Neuronal stem cell (in vitro differentiated cells): ENCODE measurements at regions not wholly inside any gene's neighbourhood (a gene's known extent, or its start where the extent isn't known, plus 50 kb on each side); places are given as distances from the start of the nearest gene placed in this dataset.

Experiments used
- DNase-seq: peaks from one replicate; pipeline ENCODE4 v3.0.0-alpha.2; 2013; ENCODE audit warnings: low spot score
- H2AFZ ChIP-seq: one replicate; pipeline ENCODE4 v1.6.1; 2013; ENCODE audit warnings: mild to moderate bottlenecking, low read length, inconsistent platforms
- H2AK5ac ChIP-seq: 2 replicates; pipeline ENCODE4 v1.6.1; 2013; ENCODE audit warnings: low read depth, mild to moderate bottlenecking, inconsistent platforms, low read length, moderate library complexity, mixed read lengths
- H2BK120ac ChIP-seq: 2 replicates; pipeline ENCODE4 v1.6.1; 2013; ENCODE audit warnings: low read depth, mild to moderate bottlenecking, inconsistent platforms, low read length, moderate library complexity, mixed read lengths
- H2BK12ac ChIP-seq: one replicate; pipeline ENCODE4 v1.6.1; 2013; ENCODE audit warnings: low read length, inconsistent platforms
- H2BK15ac ChIP-seq: 2 replicates; pipeline ENCODE4 v1.6.1; 2013; ENCODE audit warnings: mild to moderate bottlenecking, low read length, inconsistent platforms, mixed read lengths
- H2BK5ac ChIP-seq: one replicate; pipeline ENCODE4 v1.6.1; 2013; ENCODE audit warnings: inconsistent platforms, mild to moderate bottlenecking, low read length, moderate library complexity
- H3K14ac ChIP-seq: one replicate; pipeline ENCODE4 v1.6.1; 2013; ENCODE audit warnings: low read length, inconsistent platforms
- H3K18ac ChIP-seq: 2 replicates; pipeline ENCODE4 v1.6.1; 2013; ENCODE audit warnings: low read length, inconsistent platforms
- H3K23ac ChIP-seq: 2 replicates; pipeline ENCODE4 v1.6.1; 2013; ENCODE audit warnings: low read depth, mild to moderate bottlenecking, mixed read lengths, low read length, inconsistent platforms; ENCODE audit not compliant: poor library complexity
- H3K27ac ChIP-seq: replicated peaks from 3 replicates; pipeline ENCODE4 v1.5.1; 2013; ENCODE audit warnings: low read length, inconsistent platforms
- H3K27me3 ChIP-seq, 3 experiments: 2 replicates each; pipeline ENCODE4 v1.6.1; 2013; ENCODE audit warnings: low read length in 3 of 3, mild to moderate bottlenecking in 2 of 3, inconsistent platforms in 1 of 3, low read depth in 1 of 3, mixed read lengths in 1 of 3, moderate library complexity in 1 of 3; ENCODE audit not compliant: control insufficient read depth in 3 of 3, insufficient read depth in 3 of 3
- H3K36me3 ChIP-seq, 2 donors: replicated peaks in 1 of 2; 2 replicates each; pipeline ENCODE4 v1.6.1; 2013; ENCODE audit warnings: low read length in 2 of 2; ENCODE audit not compliant: control insufficient read depth in 2 of 2, insufficient read depth in 2 of 2
- H3K4ac ChIP-seq: 2 replicates; pipeline ENCODE4 v1.6.1; 2013; ENCODE audit warnings: inconsistent platforms, mild to moderate bottlenecking, low read length, moderate library complexity
- H3K4me1 ChIP-seq, 2 donors: 1 replicate in 1 of 2; 2 replicates in 1 of 2; pipeline ENCODE4 v1.6.1; 2013; ENCODE audit warnings: low read length in 2 of 2, low read depth in 1 of 2; ENCODE audit not compliant: control insufficient read depth in 2 of 2, insufficient read depth in 1 of 2
- H3K4me2 ChIP-seq: one replicate; pipeline ENCODE4 v1.6.1; 2013; ENCODE audit warnings: mild to moderate bottlenecking, low read length, inconsistent platforms; ENCODE audit not compliant: insufficient read depth, poor library complexity, severe bottlenecking
- H3K4me3 ChIP-seq, 2 donors: 2 replicates each; pipeline ENCODE4 v1.5.1; 2013; ENCODE audit warnings: low read length in 2 of 2, mild to moderate bottlenecking in 2 of 2, inconsistent platforms in 1 of 2, moderate library complexity in 1 of 2
- H3K79me1 ChIP-seq: one replicate; pipeline ENCODE4 v1.6.1; 2013; ENCODE audit warnings: low read depth, mild to moderate bottlenecking, inconsistent platforms, low read length, moderate library complexity
- H3K9ac ChIP-seq: one replicate; pipeline ENCODE4 v1.6.1; 2013; ENCODE audit warnings: mild to moderate bottlenecking, low read depth, low read length, inconsistent platforms; ENCODE audit not compliant: poor library complexity
- H3K9me3 ChIP-seq, 2 donors: replicated peaks in 1 of 2; 2 replicates each; pipeline versions ENCODE3 to v1.6.1; 2013; ENCODE audit warnings: low read length in 2 of 2, mild to moderate bottlenecking in 2 of 2, inconsistent platforms in 1 of 2, low read depth in 1 of 2, mixed read lengths in 1 of 2, moderate library complexity in 1 of 2; ENCODE audit not compliant: control insufficient read depth in 2 of 2, insufficient read depth in 1 of 2
- H4K8ac ChIP-seq: one replicate; pipeline ENCODE4 v1.6.1; 2013; ENCODE audit warnings: low read depth, mild to moderate bottlenecking, inconsistent platforms, low read length, moderate library complexity
- H4K91ac ChIP-seq: one replicate; pipeline ENCODE4 v1.6.1; 2013; ENCODE audit warnings: low read length, low read depth, mild to moderate bottlenecking, inconsistent platforms; ENCODE audit not compliant: poor library complexity
- WGBS, 2 donors: extraction: QIAGEN DNeasy Blood & Tissue Kit; methylation state at CpG; one replicate each; pipeline ENCODE4 v1.1.7; 2013; ENCODE audit warnings: missing lambda C conversion rate in 2 of 2, mixed read lengths in 1 of 2; ENCODE audit not compliant: insufficient read length in 2 of 2, insufficient replicate concordance in 1 of 2; ENCODE audit errors: extremely low coverage in 2 of 2; 5-methylcytosine and 5-hydroxymethylcytosine counted together

DNA sequence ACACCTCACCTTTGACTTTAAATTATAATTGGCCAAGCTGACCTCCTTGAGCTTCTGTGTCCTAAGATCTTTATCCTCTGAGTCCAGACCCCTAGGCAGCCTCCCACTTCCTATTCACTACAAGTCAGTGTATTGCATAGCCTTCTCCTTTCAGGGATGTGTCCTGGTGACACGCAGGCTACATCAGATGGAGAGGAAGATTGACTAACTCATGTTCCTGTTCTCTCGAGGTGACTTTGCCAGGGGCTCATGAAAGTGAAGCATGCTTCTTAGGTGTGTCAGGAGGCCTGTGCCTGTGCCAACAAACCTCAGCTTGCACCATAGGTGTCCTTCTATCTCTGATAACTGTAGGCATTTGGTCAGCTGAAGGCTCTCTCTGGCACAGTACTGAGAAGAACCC lies 195.7 kb upstream of the HS3ST1 start:
- no peak overlapping the region for H2BK12ac ChIP-seq
- no CpG with 5 or more reads among the region's 2 CpGs for WGBS, 2 donors

DNA sequence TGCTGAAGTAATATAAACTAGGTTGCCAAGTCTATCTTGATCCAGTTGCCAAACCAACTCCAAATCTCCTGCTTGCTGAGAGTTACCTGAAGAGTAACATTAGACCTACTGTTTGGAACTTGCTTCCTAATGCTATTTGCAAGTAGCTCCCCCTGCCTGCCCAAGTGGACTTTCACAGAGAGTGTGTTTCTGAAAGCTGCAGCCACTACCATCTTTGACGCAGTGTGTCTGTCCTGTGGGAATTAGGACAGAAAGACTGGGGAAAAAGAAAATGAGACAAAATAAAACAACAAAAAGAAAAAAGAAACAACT lies 195.0 kb upstream of the HS3ST1 start:
- Histone ChIP-seq H4K8ac (no peak overlapping the region), H2AK5ac (no peak overlapping the region), H2BK15ac (no peak overlapping the region), H3K14ac (no peak overlapping the region), H3K23ac (no peak overlapping the region), H3K4me1 (peaks cover 0 to 4% of the 10 kb centered on the region in 2 donors), H3K27me3 (no peaks in the 10 kb centered on the region), H3K79me1 (no peaks in the 10 kb centered on the region), H3K4me2 (no peak overlapping the region), H3K4ac (no peak overlapping the region), H2BK12ac (no peak overlapping the region), H3K9ac (no peak overlapping the region), H3K4me3 (no peak overlapping the region), H3K18ac (no peak overlapping the region), H2BK120ac (no peak overlapping the region), H3K36me3 (no peaks in the 10 kb centered on the region), H2AFZ (no peak overlapping the region), H4K91ac (no peak overlapping the region), H3K27ac (no peak overlapping the region), H2BK5ac (no peak overlapping the region), H3K9me3 (no peaks in the 10 kb centered on the region)
- no CpG with 5 or more reads among the region's 1 CpG for WGBS, 2 donors
- no peak for DNase-seq

More for the DNA sequence above, 195.7 kb upstream of the HS3ST1 start:
- no peak overlapping the region for H2AFZ ChIP-seq
- H4K8ac ChIP-seq: no peak overlapping the region
- no peak overlapping the region for H3K4ac ChIP-seq
- no peak overlapping the region for H2AK5ac ChIP-seq
- H2BK15ac ChIP-seq: no peak overlapping the region
- H3K27me3 ChIP-seq: no peaks in the 10 kb centered on the region
- no peaks in the 10 kb centered on the region for H3K9me3 ChIP-seq
- no peak overlapping the region for H3K27ac ChIP-seq
- H3K14ac ChIP-seq: no peak overlapping the region
- H3K23ac ChIP-seq: no peak overlapping the region
- H3K18ac ChIP-seq: no peak overlapping the region
- H2BK5ac ChIP-seq: no peak overlapping the region
- no peak overlapping the region for H3K4me2 ChIP-seq
- no peak overlapping the region for H4K91ac ChIP-seq
- H3K79me1 ChIP-seq: no peaks in the 10 kb centered on the region
- H3K4me3 ChIP-seq: no peak overlapping the region
- no peaks in the 10 kb centered on the region for H3K36me3 ChIP-seq
- no peak overlapping the region for H2BK120ac ChIP-seq
- DNase-seq: no peak
- no peak overlapping the region for H3K9ac ChIP-seq
- peaks cover 0 to 4% of the 10 kb centered on the region in 2 donors for H3K4me1 ChIP-seq

DNA sequence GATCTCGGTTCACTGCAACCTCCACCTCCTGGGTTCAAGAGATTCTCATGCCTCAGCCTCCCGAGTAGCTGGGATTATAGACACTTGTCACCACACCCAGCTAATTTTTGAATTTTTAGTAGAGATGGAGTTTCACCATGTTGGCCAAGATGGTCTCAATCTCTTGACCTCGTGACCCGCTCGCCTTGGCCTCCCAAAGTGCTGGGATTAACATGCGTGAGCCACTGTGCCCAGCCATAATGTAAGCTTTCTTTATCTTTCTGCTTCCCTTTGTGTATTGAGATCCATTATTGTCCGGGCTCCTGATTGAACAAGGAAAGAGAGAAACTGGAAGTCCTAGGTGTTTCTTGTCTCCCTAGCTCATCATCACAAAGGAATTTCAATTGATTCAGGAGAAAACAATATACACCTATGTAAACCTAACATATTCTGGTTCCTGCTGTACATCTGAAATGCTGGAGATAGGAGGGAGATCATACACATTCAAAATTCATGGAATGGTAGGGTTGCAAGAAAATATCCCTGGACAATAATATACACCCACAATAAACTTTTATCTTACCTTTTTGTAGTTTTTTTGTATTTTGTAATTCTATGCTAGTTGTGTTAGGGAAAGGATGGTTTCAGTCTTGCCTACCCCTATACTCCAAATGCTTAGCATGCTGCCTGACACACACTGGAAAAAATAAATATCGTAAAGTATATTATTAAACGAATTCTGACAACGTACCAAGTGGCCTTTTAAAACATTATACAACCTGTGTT lies 194.4 kb upstream of the HS3ST1 start:
- H2AFZ ChIP-seq: no peak overlapping the region
- H3K27ac ChIP-seq: no peak overlapping the region
- no peak overlapping the region for H2BK120ac ChIP-seq
- H3K27me3 ChIP-seq: no peaks in the 10 kb centered on the region
- H3K79me1 ChIP-seq: no peaks in the 10 kb centered on the region
- no peak overlapping the region for H3K18ac ChIP-seq
- no peak overlapping the region for H2BK15ac ChIP-seq
- H3K36me3 ChIP-seq: no peaks in the 10 kb centered on the region
- no peak overlapping the region for H2BK5ac ChIP-seq
- no peak overlapping the region for H3K4ac ChIP-seq
- peaks cover 0 to 4% of the 10 kb centered on the region in 2 donors for H3K4me1 ChIP-seq
- no peak overlapping the region for H3K4me2 ChIP-seq
- H3K9me3 ChIP-seq: no peaks in the 10 kb centered on the region
- DNase-seq: no peak
- H2AK5ac ChIP-seq: no peak overlapping the region
- H2BK12ac ChIP-seq: no peak overlapping the region
- no peak overlapping the region for H3K9ac ChIP-seq
- H3K23ac ChIP-seq: no peak overlapping the region
- H3K14ac ChIP-seq: no peak overlapping the region
- no peak overlapping the region for H4K8ac ChIP-seq
- no peak overlapping the region for H3K4me3 ChIP-seq
- no CpG with 5 or more reads among the region's 10 CpGs for WGBS, 2 donors
- H4K91ac ChIP-seq: no peak overlapping the region

DNA sequence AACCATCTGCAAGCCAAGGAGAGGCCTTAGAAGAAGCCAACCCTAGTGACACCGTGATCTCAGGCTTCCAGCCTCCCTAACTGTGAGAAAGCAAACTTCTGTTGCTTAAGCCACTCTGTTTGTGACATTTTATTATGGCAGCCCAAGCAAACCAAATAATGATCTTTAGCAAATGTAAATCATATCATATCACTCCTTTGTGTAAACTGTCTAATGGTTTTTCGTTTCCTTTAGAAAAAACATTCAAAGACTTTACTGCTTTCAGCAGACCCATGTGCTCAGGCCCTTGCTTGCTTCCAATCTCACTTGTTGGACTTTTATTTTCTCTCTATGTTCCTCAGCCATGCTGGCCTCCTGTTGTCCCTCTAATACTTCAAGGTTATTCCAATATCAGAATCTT lies 192.2 kb upstream of the HS3ST1 start:
- Histone ChIP-seq H3K4me1 (peaks cover 0 to 4% of the 10 kb centered on the region in 2 donors), H3K4ac (no peak overlapping the region), H3K23ac (no peak overlapping the region), H3K18ac (no peak overlapping the region), H3K9me3 (no peaks in the 10 kb centered on the region), H3K9ac (no peak overlapping the region), H3K4me3 (no peak overlapping the region), H2BK12ac (no peak overlapping the region), H3K4me2 (no peak overlapping the region), H2AFZ (no peak overlapping the region), H4K8ac (no peak overlapping the region), H4K91ac (no peak overlapping the region), H2BK120ac (no peak overlapping the region), H3K27me3 (no peaks in the 10 kb centered on the region), H2BK15ac (no peak overlapping the region), H3K79me1 (no peaks in the 10 kb centered on the region), H3K14ac (no peak overlapping the region), H3K27ac (no peak overlapping the region), H2BK5ac (no peak overlapping the region), H2AK5ac (no peak overlapping the region), H3K36me3 (no peaks in the 10 kb centered on the region)
- no CpG with 5 or more reads among the region's 2 CpGs for WGBS, 2 donors
- no peak for DNase-seq
